ENCODE measurements at regions not wholly inside any gene's neighbourhood (a gene's known extent, or its start where the extent isn't known, plus 50 kb on each side); places are given as distances from the start of the nearest gene placed in this dataset.

GRCh38 chr13:90403330-90404082 lies 944.0 kb upstream of the MIR17HG start:
- H3K27me3 Mint-ChIP-seq: no peaks in the 10 kb centered on the region
- H3K36me3 Mint-ChIP-seq (ENCODE audit: low read depth): no peaks in the 10 kb centered on the region
- H3K9me3 Mint-ChIP-seq: peaks cover 7% of the 10 kb centered on the region
- DNase-seq (no peak), ATAC-seq (ENCODE audit: low read depth) (no peak)
- intact Hi-C loops (cut with micrococcal nuclease): no loop called here
- CTCF ChIA-PET: no interaction called here
- H3K4me1 Mint-ChIP-seq: no peaks in the 10 kb centered on the region
- H3K4me3 Mint-ChIP-seq: no peak overlapping the region
- POLR2A ChIA-PET: no interaction called here
- no peak for TF ChIP-seq CTCF (IDR thresholded peaks at IDR 0.05)
- no peak overlapping the region for H3K27ac Mint-ChIP-seq

GRCh38 chr13:90405301-90405700 lies 942.2 kb upstream of the MIR17HG start:
- TF ChIP-seq CTCF (IDR thresholded peaks at IDR 0.05): no peak
- no peaks in the 10 kb centered on the region for H3K27me3 Mint-ChIP-seq
- no peaks in the 10 kb centered on the region for H3K4me1 Mint-ChIP-seq
- intact Hi-C loops (cut with micrococcal nuclease): no loop called here
- ATAC-seq (ENCODE audit: low read depth): no peak
- H3K9me3 Mint-ChIP-seq: peaks cover 6% of the 10 kb centered on the region
- POLR2A ChIA-PET: no interaction called here
- H3K4me3 Mint-ChIP-seq: no peak overlapping the region
- no peaks in the 10 kb centered on the region for H3K36me3 Mint-ChIP-seq (ENCODE audit: low read depth)
- no peak for DNase-seq
- CTCF ChIA-PET: no interaction called here
- H3K27ac Mint-ChIP-seq: no peak overlapping the region

- Mint-ChIP-seq H3K27me3 (no peaks in the 10 kb centered on the region), H3K27ac (no peak overlapping the region), H3K4me3 (no peak overlapping the region), H3K4me1 (no peaks in the 10 kb centered on the region), H3K36me3 (ENCODE audit: low read depth) (no peaks in the 10 kb centered on the region), H3K9me3 (peaks cover 6% of the 10 kb centered on the region)
- ATAC-seq (ENCODE audit: low read depth) (no peak), DNase-seq (no peak)
- intact Hi-C loops (cut with micrococcal nuclease): no loop called here
- TF ChIP-seq CTCF (IDR thresholded peaks at IDR 0.05): no peak
- CTCF ChIA-PET: no interaction called here
- POLR2A ChIA-PET: no interaction called here
These were observed 934.5 kb upstream of the MIR17HG start for GRCh38 chr13:90412980-90413379.

- Mint-ChIP-seq H3K27me3 (no peaks in the 10 kb centered on the region), H3K27ac (no peak overlapping the region)
- CTCF ChIA-PET: no interaction called here
These were observed 933.9 kb upstream of the MIR17HG start for GRCh38 chr13:90413548-90413947.

More at GRCh38 chr13:90413548-90413947, 933.9 kb upstream of the MIR17HG start:
- no peak overlapping the region for H3K4me3 Mint-ChIP-seq
- DNase-seq (no peak), ATAC-seq (ENCODE audit: low read depth) (no peak)
- H3K36me3 Mint-ChIP-seq (ENCODE audit: low read depth): no peaks in the 10 kb centered on the region
- H3K9me3 Mint-ChIP-seq: peaks cover 6% of the 10 kb centered on the region
- intact Hi-C loops (cut with micrococcal nuclease): no loop called here
- H3K4me1 Mint-ChIP-seq: no peaks in the 10 kb centered on the region
- POLR2A ChIA-PET: no interaction called here
- TF ChIP-seq CTCF (IDR thresholded peaks at IDR 0.05): no peak
